GM12878 (cell line): ENCODE measurements at regions not wholly inside any gene's neighbourhood (a gene's known extent, or its start where the extent isn't known, plus 50 kb on each side); places are given as distances from the start of the nearest gene placed in this dataset.

ENCODE experiments used
- ATAC-seq: fragments of 200-7000 bp; cut with Tn5 transposase; 3 replicates; pipeline ENCODE4 v1.9.1; 2020; ENCODE audit warnings: mild to moderate bottlenecking, moderate library complexity
- BruUV-seq: library from RNA; stranded (reverse); fragments of 400-500 nt; replicated peaks from 2 replicates; lab custom pipeline; 2021; lab: Mats Ljungman, UMichigan
- CTCF ChIA-PET: fragments of 300-600 bp; sonication (Branson Sonifier 250); formaldehyde crosslinking; extraction: SDS; loops from one replicate; lab custom pipeline; 2021; ENCODE audit warnings: inconsistent platforms; lab: Yijun Ruan, JAX
- POLR2A ChIA-PET: fragments of 350-600 bp; formaldehyde crosslinking; extraction: SDS; loops from one replicate; lab custom pipeline; 2021; ENCODE audit warnings: inconsistent platforms; lab: Charles Lee
- RAD21 ChIA-PET: fragments of 300-600 bp; sonication (Branson Sonifier 250); formaldehyde crosslinking; loops from one replicate; lab custom pipeline; 2023; ENCODE audit warnings: antibody characterized with exemption; ENCODE audit not compliant: unreplicated experiment; lab: Charles Lee
- SMC1A ChIA-PET: fragments of 300-600 bp; sonication (Branson Sonifier 250); formaldehyde crosslinking; loops from one replicate; lab custom pipeline; 2023; ENCODE audit not compliant: unreplicated experiment, uncharacterized antibody; lab: Charles Lee
- DNase-seq: peaks from one replicate; pipeline ENCODE4 v3.0.0-alpha.2; 2011; ENCODE audit warnings: low read depth, low spot score
- FAIRE-seq: peaks from 3 replicates; lab custom pipeline; 2011; peaks lifted over from hg19 to GRCh38; lab: Jason Lieb, UNC
- H2AFZ ChIP-seq: 2 replicates; pipeline ENCODE4 v1.6.0; 2011; ENCODE audit warnings: low read depth, low read length, control low read depth; ENCODE audit not compliant: control insufficient read depth
- H3K27ac ChIP-seq: 2 replicates; pipeline ENCODE4 v1.5.1; 2011; ENCODE audit warnings: control low read depth; ENCODE audit not compliant: control insufficient read depth, insufficient read depth
- H3K27me3 ChIP-seq, 2 experiments: replicated peaks in 1 of 2; 2 replicates each; pipeline versions ENCODE4 v1.6.0 to v1.6.1; 2011; ENCODE audit warnings: low read length in 1 of 2; ENCODE audit not compliant: control insufficient read depth in 2 of 2, insufficient read depth in 2 of 2
- H3K36me3 ChIP-seq, 2 experiments: 2 replicates each; pipeline ENCODE4 v1.5.1; 2011; ENCODE audit warnings: low read length in 1 of 2; ENCODE audit not compliant: control insufficient read depth in 2 of 2, insufficient read depth in 2 of 2
- H3K4me1 ChIP-seq: 2 replicates; pipeline ENCODE4 v1.6.1; 2011; ENCODE audit warnings: mild to moderate bottlenecking, low read length, moderate library complexity, mixed read lengths; ENCODE audit not compliant: control insufficient read depth, insufficient read depth
- H3K4me2 ChIP-seq: 2 replicates; pipeline ENCODE4 v1.6.0; 2011; ENCODE audit warnings: control low read depth; ENCODE audit not compliant: control insufficient read depth, insufficient read depth
- H3K4me3 ChIP-seq: fragments of 200-600 bp; sonication (generic); 2 replicates; pipeline ENCODE4 v1.5.1; 2016
- H3K79me2 ChIP-seq: 2 replicates; pipeline ENCODE4 v1.6.0; 2011; ENCODE audit warnings: low read length; ENCODE audit not compliant: control insufficient read depth, insufficient read depth
- H3K9ac ChIP-seq: 2 replicates; pipeline ENCODE4 v1.8.0; 2011; ENCODE audit warnings: low read length, control low read depth, mixed read lengths; ENCODE audit not compliant: control insufficient read depth, insufficient read depth
- H3K9me3 ChIP-seq: replicated peaks from 3 replicates; pipeline ENCODE4 v1.5.1; 2011; ENCODE audit warnings: mild to moderate bottlenecking, low read length; ENCODE audit not compliant: control insufficient read depth, insufficient read depth
- H4K20me1 ChIP-seq: 2 replicates; pipeline ENCODE4 v1.6.0; 2011; ENCODE audit not compliant: control insufficient read depth, insufficient read depth
- CBFB ChIP-seq: IDR thresholded peaks from 2 replicates; pipeline ENCODE4 v1.6.1; 2016; ENCODE audit warnings: antibody characterized with exemption, low read depth
- HDGF ChIP-seq: fragments of 450-650 bp; IDR thresholded peaks from 2 replicates; pipeline ENCODE4 v1.6.1; 2016; ENCODE audit warnings: antibody characterized with exemption
- MXI1 ChIP-seq: fragments of 150-350 bp; IDR thresholded peaks from 2 replicates; pipeline ENCODE4 v1.6.1; 2011; ENCODE audit warnings: low read depth, mild to moderate bottlenecking, inconsistent platforms, low read length, improper control_type of control experiment
- MYB ChIP-seq: fragments of 150-350 bp; IDR thresholded peaks from 2 replicates; pipeline ENCODE4 v1.6.1; 2014; ENCODE audit warnings: mild to moderate bottlenecking, low read depth, low read length, borderline replicate concordance
- NBN ChIP-seq: fragments of 450-650 bp; IDR thresholded peaks from 2 replicates; pipeline ENCODE4 v1.6.1; 2016
- RAD21 ChIP-seq: IDR thresholded peaks from 2 replicates; pipeline ENCODE4 v1.6.1; 2011; ENCODE audit warnings: mild to moderate bottlenecking, low read depth, low read length, moderate library complexity; ENCODE audit not compliant: insufficient read depth
- RELB ChIP-seq: fragments of 450-650 bp; IDR thresholded peaks from 2 replicates; pipeline ENCODE4 v1.6.1; 2017; ENCODE audit warnings: low read depth, mild to moderate bottlenecking, moderate library complexity
- SREBF2 ChIP-seq: IDR thresholded peaks from 2 replicates; pipeline ENCODE4 v1.6.1; 2012; ENCODE audit warnings: mild to moderate bottlenecking, low read length
- TCF3 ChIP-seq: IDR thresholded peaks from 2 replicates; pipeline ENCODE4 v1.6.1; 2012; ENCODE audit warnings: low read depth, mild to moderate bottlenecking, low read length, borderline replicate concordance; ENCODE audit not compliant: insufficient read depth
- YY1 ChIP-seq: IDR thresholded peaks from 2 replicates; pipeline ENCODE4 v1.6.1; 2011; ENCODE audit warnings: low read depth, mild to moderate bottlenecking, low read length
- ZNF622 ChIP-seq: fragments of 450-650 bp; IDR thresholded peaks from 2 replicates; pipeline ENCODE4 v1.6.1; 2017; ENCODE audit warnings: mild to moderate bottlenecking, inconsistent platforms
- in situ Hi-C: fragments of 300-500 bp; cut with MboI; formaldehyde crosslinking; loops from 9 replicates; pipeline ENCODE4 v1.14.3; 2018; ENCODE audit warnings: mixed read lengths
- intact Hi-C: fragments of 100-400 bp; cut with micrococcal nuclease; formaldehyde crosslinking; loops from one replicate; pipeline ENCODE4 v1.14.2; 2022; ENCODE audit not compliant: unreplicated experiment
- TF ChIP-seq, protein P1 (sequence below): IDR thresholded peaks from 2 replicates; pipeline ENCODE4 v1.6.1; 2011; ENCODE audit warnings: low read depth, mild to moderate bottlenecking, low read length, moderate library complexity, borderline replicate concordance; ENCODE audit errors: extremely low read depth
- TF ChIP-seq, protein P2 (sequence below): IDR thresholded peaks from 2 replicates; pipeline ENCODE4 v1.6.1; 2012; ENCODE audit warnings: mild to moderate bottlenecking, low read depth, low read length

- DNase-seq, result no peak
- ChIA-PET RAD21 (no interaction called here), POLR2A (interaction anchor here (0.5 kb wide), 1 partner anchor 1113 kb away, joined by 5 read pairs; no protein-coding TSS in a partner anchor), SMC1A (no interaction called here), CTCF (no interaction called here)
- no TSS peak for BruUV-seq
- Histone ChIP-seq H3K36me3 (no peaks in the 10 kb centered on the region), H3K4me3 (no peak overlapping the region), H3K9me3 (no peaks in the 10 kb centered on the region), H3K27me3 (no peaks in the 10 kb centered on the region), H3K79me2 (no peaks in the 10 kb centered on the region), H3K27ac (no peak overlapping the region), H4K20me1 (no peaks in the 10 kb centered on the region), H3K4me1 (no peaks in the 10 kb centered on the region), H2AFZ (no peak overlapping the region), H3K9ac (no peak overlapping the region), H3K4me2 (no peak overlapping the region)
- in situ Hi-C loops, result no loop called here
- no peak for FAIRE-seq
- ATAC-seq, result no peak
- TF ChIP-seq TCF3, result no peak
- no peak for TF ChIP-seq RELB
- TF ChIP-seq SREBF2, result no peak
- no peak for TF ChIP-seq MYB
- no peak for TF ChIP-seq CBFB
- TF ChIP-seq YY1, result no peak
- TF ChIP-seq NBN, result no peak
- no peak for TF ChIP-seq MXI1
- no peak for TF ChIP-seq HDGF
- TF ChIP-seq RAD21, result no peak
- no peak for TF ChIP-seq ZNF622
- TF ChIP-seq, protein P1, sequence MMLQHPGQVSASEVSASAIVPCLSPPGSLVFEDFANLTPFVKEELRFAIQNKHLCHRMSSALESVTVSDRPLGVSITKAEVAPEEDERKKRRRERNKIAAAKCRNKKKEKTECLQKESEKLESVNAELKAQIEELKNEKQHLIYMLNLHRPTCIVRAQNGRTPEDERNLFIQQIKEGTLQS, result no peak
- TF ChIP-seq, protein P2, sequence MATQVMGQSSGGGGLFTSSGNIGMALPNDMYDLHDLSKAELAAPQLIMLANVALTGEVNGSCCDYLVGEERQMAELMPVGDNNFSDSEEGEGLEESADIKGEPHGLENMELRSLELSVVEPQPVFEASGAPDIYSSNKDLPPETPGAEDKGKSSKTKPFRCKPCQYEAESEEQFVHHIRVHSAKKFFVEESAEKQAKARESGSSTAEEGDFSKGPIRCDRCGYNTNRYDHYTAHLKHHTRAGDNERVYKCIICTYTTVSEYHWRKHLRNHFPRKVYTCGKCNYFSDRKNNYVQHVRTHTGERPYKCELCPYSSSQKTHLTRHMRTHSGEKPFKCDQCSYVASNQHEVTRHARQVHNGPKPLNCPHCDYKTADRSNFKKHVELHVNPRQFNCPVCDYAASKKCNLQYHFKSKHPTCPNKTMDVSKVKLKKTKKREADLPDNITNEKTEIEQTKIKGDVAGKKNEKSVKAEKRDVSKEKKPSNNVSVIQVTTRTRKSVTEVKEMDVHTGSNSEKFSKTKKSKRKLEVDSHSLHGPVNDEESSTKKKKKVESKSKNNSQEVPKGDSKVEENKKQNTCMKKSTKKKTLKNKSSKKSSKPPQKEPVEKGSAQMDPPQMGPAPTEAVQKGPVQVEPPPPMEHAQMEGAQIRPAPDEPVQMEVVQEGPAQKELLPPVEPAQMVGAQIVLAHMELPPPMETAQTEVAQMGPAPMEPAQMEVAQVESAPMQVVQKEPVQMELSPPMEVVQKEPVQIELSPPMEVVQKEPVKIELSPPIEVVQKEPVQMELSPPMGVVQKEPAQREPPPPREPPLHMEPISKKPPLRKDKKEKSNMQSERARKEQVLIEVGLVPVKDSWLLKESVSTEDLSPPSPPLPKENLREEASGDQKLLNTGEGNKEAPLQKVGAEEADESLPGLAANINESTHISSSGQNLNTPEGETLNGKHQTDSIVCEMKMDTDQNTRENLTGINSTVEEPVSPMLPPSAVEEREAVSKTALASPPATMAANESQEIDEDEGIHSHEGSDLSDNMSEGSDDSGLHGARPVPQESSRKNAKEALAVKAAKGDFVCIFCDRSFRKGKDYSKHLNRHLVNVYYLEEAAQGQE, result no peak
- intact Hi-C loops, result no loop called here
Observed at GRCh38 chr1:219441884-219442283, 171.0 kb downstream of the ZC3H11B start.
